ENCODE measurements at regions not wholly inside any gene's neighbourhood (a gene's known extent, or its start where the extent isn't known, plus 50 kb on each side); places are given as distances from the start of the nearest gene placed in this dataset.
"Not testable (repeated sequence)": the region's sequence is repeated elsewhere in the genome, so short reads cannot be mapped to it uniquely, and the experiment has no call there.

DNA sequence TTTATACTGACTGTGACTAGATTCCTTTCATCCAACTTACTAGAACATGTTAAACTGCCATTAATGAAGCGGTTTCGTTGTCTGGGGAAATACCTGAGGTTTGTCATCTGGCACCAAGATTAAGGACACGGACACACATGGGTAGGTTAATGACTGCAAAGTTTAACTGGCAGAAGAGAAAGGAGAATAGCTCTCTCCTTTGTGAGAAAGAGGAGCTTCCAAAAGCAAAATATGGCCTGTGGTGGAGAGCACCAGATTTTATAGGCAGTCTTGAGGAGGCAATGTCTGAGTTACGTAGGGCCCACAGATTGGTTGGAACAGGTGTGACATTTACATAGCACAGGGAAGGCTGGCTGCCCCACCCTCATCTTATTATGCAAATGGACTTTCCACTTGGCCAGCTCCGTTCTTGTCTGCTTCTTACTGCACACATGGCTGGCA, 1193.0 kb upstream of the CELF2 start:
- no peak for DNase-seq (ENCODE audit: low read depth, low spot score)

DNA sequence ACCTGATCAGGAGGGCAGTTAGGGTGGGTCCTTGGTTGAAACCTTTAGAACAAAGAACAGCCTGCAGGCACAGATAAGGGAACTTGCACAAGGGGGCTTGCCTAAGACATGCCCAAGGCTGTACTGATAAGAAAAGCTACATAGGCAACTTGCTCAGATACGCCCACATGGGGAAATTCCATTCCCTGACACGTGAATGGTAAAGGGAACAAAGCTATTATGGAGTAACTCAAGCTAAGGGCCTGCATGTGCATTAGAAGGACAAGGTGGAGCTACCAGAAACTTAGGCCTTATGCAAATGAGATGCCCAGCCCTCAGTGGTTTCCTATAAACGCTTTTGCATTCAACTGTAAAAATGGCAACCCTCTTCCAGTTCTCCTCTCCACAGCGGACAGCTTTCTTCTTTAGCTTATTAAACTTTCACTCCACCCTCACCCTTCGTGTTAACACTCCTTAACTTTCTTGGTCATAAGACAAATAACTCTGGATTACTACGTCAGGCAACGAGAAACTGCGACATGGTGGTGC, 1192.1 kb upstream of the CELF2 start:
- no peak for DNase-seq (ENCODE audit: low read depth, low spot score)

GRCh38 chr10:9828110-9828509, 1189.6 kb upstream of the CELF2 start:
- no peak for DNase-seq (ENCODE audit: low read depth, low spot score)

DNA sequence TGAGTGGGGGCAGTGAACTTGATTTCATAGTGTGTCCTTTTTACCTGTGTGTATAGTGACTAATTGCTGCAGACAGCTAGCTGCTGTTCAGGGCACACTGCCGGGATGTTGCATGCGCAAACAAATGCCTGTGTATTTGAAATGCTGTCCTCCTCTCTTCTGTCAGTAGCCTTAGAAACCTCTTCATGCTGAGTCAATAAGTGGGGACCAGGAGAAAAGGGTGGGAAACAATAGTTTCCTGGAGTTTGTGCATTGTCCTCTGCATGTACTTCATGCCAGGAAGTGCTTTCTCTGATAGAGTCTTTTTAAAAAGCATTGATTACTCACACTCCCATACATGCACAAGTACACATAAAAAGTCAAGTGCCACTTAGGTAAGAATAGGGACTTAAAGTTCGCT, 1183.7 kb upstream of the CELF2 start:
- DNase-seq (ENCODE audit: low read depth, low spot score) = no peak

GRCh38 chr10:9834434-9834833, 1183.2 kb upstream of the CELF2 start:
- DNase-seq (ENCODE audit: low read depth, low spot score) = no peak

DNA sequence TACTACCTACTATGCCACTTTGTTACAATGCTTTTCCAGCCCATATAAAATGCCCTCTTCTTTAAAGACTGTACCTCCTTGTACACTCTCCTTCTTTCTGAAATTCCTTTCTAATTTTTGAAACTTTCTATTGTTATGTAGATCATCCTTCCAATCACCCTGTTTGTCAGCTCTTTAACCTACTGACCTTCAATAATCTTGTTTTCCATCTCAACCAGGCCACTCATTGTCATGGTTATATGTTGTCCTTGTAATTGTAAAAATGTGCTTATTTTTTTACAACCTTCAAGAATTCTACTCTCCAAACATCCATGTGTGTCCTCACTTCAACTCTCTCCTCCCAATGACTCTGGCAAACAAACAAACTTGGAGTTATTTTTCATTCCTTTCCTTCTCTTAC, 1172.6 kb upstream of the CELF2 start:
- DNase-seq (ENCODE audit: low read depth, low spot score) = no peak

GRCh38 chr10:9848278-9848677, 1169.4 kb upstream of the CELF2 start:
- DNase-seq (ENCODE audit: low read depth, low spot score) = no peak

GRCh38 chr10:9848981-9849380, 1168.7 kb upstream of the CELF2 start:
- no peak for DNase-seq (ENCODE audit: low read depth, low spot score)

DNA sequence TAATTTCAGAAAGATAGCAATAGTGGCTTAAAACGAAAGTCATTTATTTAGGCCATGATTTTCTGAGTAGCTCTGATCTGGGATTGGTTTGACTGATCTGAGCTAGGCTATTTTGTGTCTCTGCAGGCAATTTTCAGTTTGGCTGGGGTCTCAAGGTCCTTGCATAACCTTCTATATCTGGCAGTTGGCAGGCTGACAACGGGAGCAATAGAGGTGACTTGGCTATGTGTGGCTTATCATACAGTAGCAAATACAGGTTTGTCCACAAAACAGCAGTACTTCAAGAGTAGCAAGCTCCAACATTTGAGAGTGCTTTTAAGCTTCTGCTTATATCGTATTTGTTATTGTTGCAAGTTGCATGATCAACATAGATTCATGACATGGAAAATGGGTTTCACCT, 1167.3 kb upstream of the CELF2 start:
- DNase-seq (ENCODE audit: low read depth, low spot score) = no peak

DNA sequence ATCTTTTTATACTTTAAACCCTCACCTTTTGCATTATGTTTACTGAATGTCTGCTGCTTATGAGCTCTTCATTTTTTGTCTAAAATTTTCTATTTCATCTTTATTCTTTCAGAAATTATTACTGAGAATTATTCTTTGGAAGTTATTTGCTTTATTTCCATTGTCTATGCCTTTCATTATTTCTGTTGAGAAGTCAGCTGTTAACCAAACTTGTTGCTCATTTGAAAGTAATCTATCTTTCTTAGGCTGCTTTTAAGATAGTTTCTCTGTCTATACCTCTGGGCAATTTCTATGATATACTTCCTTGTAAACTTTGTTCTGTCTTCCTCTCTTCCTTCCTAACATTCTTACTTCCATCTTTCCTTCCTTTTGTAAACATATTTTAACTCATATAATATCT, 1165.9 kb upstream of the CELF2 start:
- no peak for DNase-seq (ENCODE audit: low read depth, low spot score)

DNA sequence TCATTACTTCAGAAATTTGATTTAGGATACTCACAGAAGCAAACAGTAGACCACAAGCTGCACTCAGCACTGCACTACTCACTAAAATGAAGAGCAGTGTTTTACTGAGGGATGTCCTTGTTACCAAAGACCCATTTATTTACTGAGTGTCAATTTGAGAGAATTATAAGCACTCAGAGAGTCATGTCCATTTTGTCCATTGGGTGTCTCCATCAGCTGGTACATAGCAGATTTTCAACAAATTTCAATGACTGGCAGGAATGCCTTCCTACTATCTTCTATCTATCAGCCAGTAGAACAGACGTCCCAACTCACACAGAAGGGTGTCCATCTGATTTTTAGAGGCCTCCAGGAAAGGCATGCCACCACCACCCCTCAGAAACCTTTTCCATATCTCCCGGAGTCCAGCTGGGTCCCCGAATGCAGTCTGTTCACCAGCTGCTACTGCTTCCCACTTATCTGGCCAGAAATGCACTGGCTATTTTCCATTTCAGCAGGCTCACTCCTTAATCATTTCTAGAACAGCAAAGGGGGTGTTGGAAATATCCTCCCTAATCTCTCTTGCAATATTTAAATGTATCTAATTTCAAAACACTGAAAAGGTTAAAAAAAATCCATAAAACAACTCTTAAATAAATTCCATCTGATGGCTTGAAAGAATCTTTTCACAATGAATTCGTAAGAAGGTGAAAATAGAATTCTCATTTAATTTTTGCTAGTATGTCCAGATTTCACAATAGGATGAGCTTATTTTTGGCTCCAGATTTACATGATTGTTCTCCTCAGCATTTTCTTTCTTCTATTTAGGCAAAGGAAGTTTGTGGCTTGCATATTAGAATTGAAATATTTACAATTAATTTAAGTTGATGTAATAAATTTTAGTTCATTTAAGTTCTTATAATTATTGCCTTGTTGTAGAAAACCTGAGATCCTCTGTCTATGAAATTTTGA, 1164.0 kb upstream of the CELF2 start:
- no peak for DNase-seq (ENCODE audit: low read depth, low spot score)

DNA sequence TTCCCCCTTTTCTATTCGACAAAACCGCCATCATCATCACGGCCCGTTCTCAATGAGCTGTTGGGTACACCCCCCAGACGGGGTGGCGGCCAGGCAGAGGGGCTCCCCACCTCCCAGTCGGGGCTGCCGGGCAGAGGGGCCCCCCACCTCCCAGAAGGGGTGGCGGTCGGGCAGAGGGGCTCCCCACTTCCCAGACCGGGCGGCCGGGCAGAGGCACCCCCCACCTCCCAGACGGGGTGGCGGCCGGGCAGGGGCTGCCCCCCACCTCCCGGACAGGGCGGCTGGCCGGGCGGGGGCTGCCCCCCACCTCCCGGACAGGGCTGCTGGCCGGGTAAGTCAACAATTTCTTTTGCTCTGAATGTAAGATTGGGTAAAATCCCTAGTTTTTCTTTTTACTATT, 1162.2 kb upstream of the CELF2 start:
- not testable (repeated sequence) for DNase-seq (ENCODE audit: low read depth, low spot score)

GRCh38 chr10:9858816-9859215, 1158.9 kb upstream of the CELF2 start:
- DNase-seq (ENCODE audit: low read depth, low spot score) = no peak

- DNase-seq (ENCODE audit: low read depth, low spot score) = no peak
These were observed 1157.6 kb upstream of the CELF2 start for GRCh38 chr10:9860045-9860444.

DNA sequence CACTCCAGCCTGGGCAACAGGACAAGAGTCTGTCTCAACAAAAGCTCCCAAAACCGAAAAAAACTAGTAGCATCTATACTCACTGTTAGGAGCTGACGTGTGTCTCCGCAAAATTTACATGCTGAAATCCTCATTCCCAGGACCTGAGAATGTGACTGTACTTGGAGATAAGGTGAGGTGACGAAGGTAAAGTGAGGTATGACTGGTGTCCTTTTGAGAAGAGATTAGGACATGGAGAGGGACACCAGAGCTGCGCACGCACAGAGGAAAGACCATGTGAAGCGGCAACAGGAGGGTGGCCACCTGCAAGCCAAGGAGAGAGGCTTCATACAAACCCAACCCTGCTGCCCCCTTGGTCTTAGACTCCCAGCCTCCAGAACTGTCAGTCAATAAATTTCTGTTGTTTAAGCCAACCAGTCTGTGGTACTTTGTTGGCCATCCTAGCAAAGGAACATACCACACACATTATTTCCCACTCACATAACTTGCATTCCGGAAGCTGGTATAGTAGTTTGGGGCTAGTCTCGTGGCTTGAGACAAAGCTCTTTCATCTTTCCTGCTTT, 1154.0 kb upstream of the CELF2 start:
- DNase-seq (ENCODE audit: low read depth, low spot score) = no peak

DNA sequence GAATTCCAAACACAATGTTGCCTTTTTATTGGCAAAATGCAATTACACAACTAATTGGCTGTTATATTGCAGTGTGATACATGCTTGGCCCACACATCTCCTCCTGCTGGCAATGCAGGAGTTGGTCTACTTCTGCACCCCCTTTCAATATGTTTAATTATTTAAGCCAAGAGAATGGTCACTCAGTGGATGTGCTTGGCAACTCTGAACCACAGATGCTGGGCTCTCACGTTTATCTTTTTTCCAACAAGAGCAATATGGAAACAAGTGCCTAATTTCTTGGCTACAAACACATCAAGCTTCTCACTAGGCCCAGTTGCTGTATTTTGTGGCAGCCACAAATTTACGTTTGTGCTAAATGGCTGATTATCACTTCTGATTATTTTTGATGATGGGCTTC, 1149.2 kb upstream of the CELF2 start:
- no peak for DNase-seq (ENCODE audit: low read depth, low spot score)

GRCh38 chr10:9869205-9869604, 1148.5 kb upstream of the CELF2 start:
- DNase-seq (ENCODE audit: low read depth, low spot score) = no peak

- DNase-seq (ENCODE audit: low read depth, low spot score) = no peak
These were observed 1148.0 kb upstream of the CELF2 start for GRCh38 chr10:9869606-9870176.

DNA sequence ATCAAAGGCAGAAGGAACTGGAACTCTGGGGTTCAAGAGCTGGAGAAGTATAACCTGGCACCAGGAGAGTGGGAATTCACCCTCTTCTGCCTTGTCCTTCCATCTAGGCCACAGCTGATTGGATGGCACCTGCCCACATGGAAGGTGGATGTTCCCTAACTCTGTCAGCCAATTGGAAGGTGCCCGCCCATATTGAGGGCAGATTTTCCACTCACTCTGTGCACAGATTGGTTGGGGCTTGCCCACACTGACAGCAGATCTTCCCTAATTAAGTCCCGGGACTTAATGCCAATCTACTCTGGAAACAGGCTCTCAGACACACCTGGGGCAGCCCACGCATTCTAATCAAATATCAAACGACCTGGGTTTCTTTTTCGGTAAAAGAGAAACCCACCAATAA, 1142.3 kb upstream of the CELF2 start:
- no peak for DNase-seq (ENCODE audit: low read depth, low spot score)

DNA sequence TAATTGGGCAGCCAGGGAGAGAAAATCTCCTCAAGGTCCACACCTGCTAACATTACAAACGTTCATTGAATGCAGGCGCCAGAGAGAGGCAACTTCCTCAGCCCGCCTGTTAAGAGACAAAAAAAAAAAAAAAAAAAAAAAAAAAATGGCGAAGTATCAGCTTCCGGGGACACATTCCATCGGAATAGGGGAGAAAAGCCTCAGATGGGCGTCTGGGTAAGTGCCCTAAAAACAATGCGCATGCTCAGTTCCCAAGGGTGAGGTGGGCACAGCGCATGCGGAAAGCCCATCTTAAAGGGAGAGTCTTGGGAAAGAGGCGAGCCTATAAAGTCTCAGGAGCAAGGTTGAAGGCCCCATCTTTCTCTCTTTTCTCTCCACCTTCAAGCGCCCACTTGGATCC, 1139.7 kb upstream of the CELF2 start:
- no peak for DNase-seq (ENCODE audit: low read depth, low spot score)

DNA sequence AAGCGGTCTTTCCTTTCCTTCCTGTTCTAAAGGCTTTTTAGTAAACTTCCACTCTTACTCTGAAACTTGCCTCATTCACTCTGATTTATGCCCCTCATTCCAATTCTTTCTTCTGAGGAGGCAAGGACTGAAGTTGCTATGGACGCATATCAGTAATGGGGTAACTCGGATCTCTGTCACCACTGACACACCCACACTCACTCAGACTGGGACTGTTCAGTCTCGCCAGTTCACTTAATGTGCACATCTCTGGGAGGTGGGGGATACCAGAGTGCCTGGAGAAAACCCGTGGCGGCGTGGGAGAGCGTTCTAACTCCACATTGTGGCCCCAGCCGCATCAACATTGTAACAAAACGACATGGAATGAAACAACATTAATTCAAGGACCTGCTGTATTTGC, 1139.3 kb upstream of the CELF2 start:
- no peak for DNase-seq (ENCODE audit: low read depth, low spot score)

DNA sequence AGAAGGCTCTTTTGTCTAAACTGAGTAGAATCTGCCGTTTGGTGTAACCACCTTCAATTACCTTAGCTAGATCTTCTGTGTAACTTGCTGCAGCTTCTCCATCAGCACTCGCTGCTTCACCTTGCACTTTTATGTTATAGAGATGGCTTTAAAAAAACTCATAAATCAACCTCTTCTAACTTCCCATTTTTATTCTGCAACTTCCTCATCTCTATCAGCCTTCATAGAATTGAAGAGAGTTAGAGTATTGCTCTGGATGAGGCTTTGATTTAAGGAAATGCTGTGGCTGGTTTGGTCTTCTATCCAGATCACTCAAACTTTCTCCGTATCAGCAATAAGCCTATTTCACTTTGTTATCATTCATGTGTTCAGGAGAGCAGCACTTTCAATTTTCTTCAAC, 1131.9 kb upstream of the CELF2 start:
- no peak for DNase-seq (ENCODE audit: low read depth, low spot score)

- no peak for DNase-seq (ENCODE audit: low read depth, low spot score)
These were observed 1130.9 kb upstream of the CELF2 start for GRCh38 chr10:9886772-9887171.

Measured in iPS DF 19.7 (cell line).